Mesendoderm (in vitro differentiated cells): ENCODE measurements at regions not wholly inside any gene's neighbourhood (a gene's known extent, or its start where the extent isn't known, plus 50 kb on each side); places are given as distances from the start of the nearest gene placed in this dataset.

Experiments
- DNase-seq: peaks from one replicate; pipeline ENCODE4 v3.0.0; 2013
- H2AK5ac ChIP-seq: 2 replicates; pipeline ENCODE4 v1.6.1; 2013; ENCODE audit warnings: low read length, inconsistent platforms
- H2BK120ac ChIP-seq: 2 replicates; pipeline ENCODE4 v1.6.1; 2013; ENCODE audit warnings: low read depth, mild to moderate bottlenecking, low read length, moderate library complexity, mixed read lengths
- H2BK15ac ChIP-seq: replicated peaks from 2 replicates; pipeline ENCODE4 v1.6.1; 2013; ENCODE audit warnings: low read depth, mild to moderate bottlenecking, moderate library complexity
- H2BK5ac ChIP-seq: 2 replicates; pipeline ENCODE4 v1.6.1; 2013; ENCODE audit warnings: low read length, inconsistent platforms
- H3K18ac ChIP-seq: 2 replicates; pipeline ENCODE4 v1.6.1; 2013; ENCODE audit warnings: mild to moderate bottlenecking, low read length, mixed read lengths
- H3K23ac ChIP-seq: one replicate; pipeline ENCODE4 v1.6.1; 2013; ENCODE audit warnings: low read length
- H3K27ac ChIP-seq: 2 replicates; pipeline ENCODE4 v1.5.1; 2013; ENCODE audit warnings: low read depth, mild to moderate bottlenecking, inconsistent platforms, low read length, moderate library complexity
- H3K27me3 ChIP-seq: 2 replicates; pipeline ENCODE4 v1.6.1; 2013; ENCODE audit warnings: low read length, control low read depth, mild to moderate bottlenecking, inconsistent platforms; ENCODE audit not compliant: insufficient read depth, poor library complexity
- H3K36me3 ChIP-seq: 2 replicates; pipeline ENCODE4 v1.6.1; 2013; ENCODE audit warnings: low read length, inconsistent platforms; ENCODE audit not compliant: control insufficient read depth, insufficient read depth
- H3K4ac ChIP-seq: one replicate; pipeline ENCODE4 v1.6.1; 2013; ENCODE audit warnings: low read depth, mild to moderate bottlenecking, low read length, moderate library complexity
- H3K4me1 ChIP-seq: 2 replicates; pipeline ENCODE4 v1.6.1; 2013; ENCODE audit warnings: low read depth, low read length, inconsistent platforms; ENCODE audit not compliant: control insufficient read depth
- H3K4me2 ChIP-seq: 2 replicates; pipeline ENCODE4 v1.6.1; 2013; ENCODE audit warnings: low read length
- H3K4me3 ChIP-seq: 2 replicates; pipeline ENCODE4 v1.5.1; 2013; ENCODE audit warnings: mild to moderate bottlenecking, low read length
- H3K56ac ChIP-seq: one replicate; pipeline ENCODE4 v1.6.1; 2013; ENCODE audit warnings: low read length
- H3K79me1 ChIP-seq: 2 replicates; pipeline ENCODE4 v1.6.1; 2013; ENCODE audit warnings: low read length, inconsistent platforms
- H3K79me2 ChIP-seq: 2 replicates; pipeline ENCODE4 v1.6.1; 2013; ENCODE audit warnings: mild to moderate bottlenecking, low read length; ENCODE audit not compliant: control insufficient read depth, insufficient read depth
- H3K9ac ChIP-seq: 2 replicates; pipeline ENCODE4 v1.6.1; 2013; ENCODE audit warnings: low read length, inconsistent platforms
- H4K5ac ChIP-seq: one replicate; pipeline ENCODE4 v1.6.1; 2013; ENCODE audit warnings: low read length
- H4K8ac ChIP-seq: one replicate; pipeline ENCODE4 v1.6.1; 2013; ENCODE audit warnings: low read depth, mild to moderate bottlenecking, control low read depth, low read length, moderate library complexity
- WGBS: extraction: QIAGEN DNeasy Blood & Tissue Kit; methylation state at CpG from one replicate; pipeline ENCODE4 v1.1.7; 2013; ENCODE audit warnings: low lambda C conversion rate, missing lambda C conversion rate; ENCODE audit not compliant: insufficient coverage; ENCODE audit errors: extremely low coverage; 5-methylcytosine and 5-hydroxymethylcytosine counted together

DNA sequence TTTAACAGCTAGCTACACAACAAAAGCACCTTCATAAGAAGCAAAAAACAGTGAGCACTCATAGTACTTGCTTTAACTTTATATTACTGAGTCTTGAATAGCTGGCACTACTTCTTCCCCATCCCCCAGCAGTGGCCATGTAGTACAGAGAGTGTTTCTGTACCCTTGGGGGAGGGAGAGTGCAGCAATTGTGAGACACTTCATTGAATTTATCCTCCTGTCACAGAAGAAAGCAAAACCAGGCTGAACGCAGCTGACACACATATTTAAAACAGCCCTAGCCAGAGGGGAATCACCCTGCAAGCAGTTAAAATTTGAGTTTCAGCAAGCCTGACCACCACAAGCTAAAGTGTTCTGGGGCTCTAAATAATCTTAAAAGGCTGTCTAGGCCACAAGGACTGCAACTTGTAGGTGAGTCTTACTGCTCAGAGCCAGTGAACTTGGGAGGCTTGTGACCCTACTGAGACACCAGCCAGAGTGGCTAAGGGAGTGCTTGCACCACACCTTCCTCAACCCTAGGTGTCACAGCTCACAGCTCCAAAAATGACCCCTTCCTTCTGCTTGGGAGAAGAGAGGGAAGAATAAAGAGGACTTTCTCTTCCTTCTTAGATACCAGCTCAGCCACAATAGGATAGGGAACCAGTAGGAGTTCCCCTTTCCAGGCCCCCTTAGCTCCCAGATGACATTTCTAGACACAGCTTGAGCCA lies 97.7 kb upstream of the MEOX2 start:
- no peak overlapping the region for H3K23ac ChIP-seq
- H3K9ac ChIP-seq: no peak overlapping the region
- no peaks in the 10 kb centered on the region for H3K79me2 ChIP-seq
- no peaks in the 10 kb centered on the region for H3K79me1 ChIP-seq
- no peak overlapping the region for H2BK15ac ChIP-seq
- H2BK5ac ChIP-seq: no peak overlapping the region
- no peak overlapping the region for H3K18ac ChIP-seq
- H4K5ac ChIP-seq: no peak overlapping the region
- no peak overlapping the region for H4K8ac ChIP-seq
- H3K4me3 ChIP-seq: no peak overlapping the region
- no peak overlapping the region for H3K27ac ChIP-seq
- H3K56ac ChIP-seq: no peak overlapping the region
- no peak overlapping the region for H3K4me2 ChIP-seq
- H2AK5ac ChIP-seq: no peak overlapping the region
- no peaks in the 10 kb centered on the region for H3K36me3 ChIP-seq
- H3K4ac ChIP-seq: no peak overlapping the region
- no peaks in the 10 kb centered on the region for H3K27me3 ChIP-seq
- no peaks in the 10 kb centered on the region for H3K4me1 ChIP-seq
- H2BK120ac ChIP-seq: no peak overlapping the region
- peak; percentile 54 for DNase-seq
- WGBS: no CpG with 5 or more reads among the region's 1 CpG

DNA sequence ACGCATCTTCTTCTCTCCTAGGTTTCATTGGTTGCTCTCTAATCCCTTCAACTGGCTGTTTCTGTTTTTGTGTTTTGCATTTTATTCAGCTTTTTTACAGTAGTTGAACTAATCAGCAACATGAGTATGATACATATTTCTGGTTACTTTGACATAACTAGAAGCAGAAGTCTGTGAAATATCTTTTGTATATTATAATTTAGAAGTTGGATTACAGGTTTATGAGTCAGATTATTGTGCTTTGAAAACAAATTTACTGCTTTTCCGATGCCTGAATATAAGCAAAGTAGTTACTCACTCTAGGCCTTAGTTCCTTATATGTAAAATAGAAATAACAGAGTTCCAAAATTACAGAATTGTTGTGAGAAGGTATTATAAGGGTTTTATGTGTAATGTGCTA lies 96.2 kb upstream of the MEOX2 start:
- no peak overlapping the region for H3K23ac ChIP-seq
- H3K79me2 ChIP-seq: no peaks in the 10 kb centered on the region
- no CpG with 5 or more reads among the region's 2 CpGs for WGBS
- no peaks in the 10 kb centered on the region for H3K36me3 ChIP-seq
- H2BK120ac ChIP-seq: no peak overlapping the region
- H3K27ac ChIP-seq: no peak overlapping the region
- no peak overlapping the region for H3K4me3 ChIP-seq
- H3K4ac ChIP-seq: no peak overlapping the region
- no peak overlapping the region for H2BK5ac ChIP-seq
- H3K4me2 ChIP-seq: no peak overlapping the region
- H3K27me3 ChIP-seq: no peaks in the 10 kb centered on the region
- H3K4me1 ChIP-seq: no peaks in the 10 kb centered on the region
- H2BK15ac ChIP-seq: no peak overlapping the region
- no peak overlapping the region for H4K5ac ChIP-seq
- H3K79me1 ChIP-seq: no peaks in the 10 kb centered on the region
- no peak overlapping the region for H3K9ac ChIP-seq
- H3K18ac ChIP-seq: no peak overlapping the region
- no peak overlapping the region for H3K56ac ChIP-seq
- no peak overlapping the region for H2AK5ac ChIP-seq
- no peak overlapping the region for H4K8ac ChIP-seq
- no peak for DNase-seq

DNA sequence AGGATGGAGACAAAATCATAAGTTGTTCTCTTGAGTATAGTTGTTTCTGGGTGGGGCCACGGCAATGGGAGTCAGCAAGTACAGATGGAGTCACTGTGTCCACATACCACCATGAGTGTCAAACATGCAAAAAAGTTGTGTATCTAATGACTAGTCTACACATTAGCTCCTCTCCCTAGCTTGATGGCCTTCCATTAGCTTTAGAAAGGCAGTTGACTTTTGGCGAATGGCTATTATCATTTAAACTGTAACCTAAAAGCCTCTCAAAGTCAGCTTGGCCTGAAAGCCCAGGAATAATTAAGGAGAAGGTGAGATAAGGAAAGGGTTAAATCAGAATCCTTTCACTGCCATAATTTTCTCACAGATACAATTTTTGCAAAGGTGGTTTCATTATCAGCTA lies 95.5 kb upstream of the MEOX2 start:
- Histone ChIP-seq H2BK5ac (no peak overlapping the region), H2AK5ac (no peak overlapping the region), H2BK15ac (no peak overlapping the region), H4K5ac (no peak overlapping the region), H3K56ac (no peak overlapping the region), H3K4me3 (no peak overlapping the region), H3K27me3 (no peaks in the 10 kb centered on the region), H2BK120ac (no peak overlapping the region), H3K4ac (no peak overlapping the region), H3K79me2 (no peaks in the 10 kb centered on the region), H3K27ac (no peak overlapping the region), H3K9ac (no peak overlapping the region), H3K4me1 (no peaks in the 10 kb centered on the region), H4K8ac (no peak overlapping the region), H3K36me3 (no peaks in the 10 kb centered on the region), H3K18ac (no peak overlapping the region), H3K23ac (no peak overlapping the region), H3K4me2 (no peak overlapping the region), H3K79me1 (no peaks in the 10 kb centered on the region)
- DNase-seq: no peak
- WGBS: no CpG with 5 or more reads among the region's 2 CpGs

DNA sequence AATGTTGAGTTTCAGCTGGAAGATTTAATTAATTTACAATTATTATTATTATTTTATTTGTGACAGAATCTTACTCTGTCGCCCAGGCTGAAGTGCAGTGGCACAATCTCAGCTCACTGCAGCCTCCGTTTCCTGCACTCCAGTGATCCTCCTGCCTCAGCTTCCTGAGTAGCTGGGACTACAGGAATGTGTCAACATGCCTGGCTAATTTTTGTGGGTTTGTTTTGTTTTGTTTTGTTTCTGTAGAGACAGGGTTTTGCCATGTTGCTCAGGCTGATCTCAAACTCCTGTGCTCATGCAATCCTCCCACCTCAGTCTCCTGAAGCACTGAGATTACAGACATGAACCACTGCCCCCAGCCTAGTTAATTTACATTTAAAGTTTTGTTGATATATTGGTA lies 93.8 kb upstream of the MEOX2 start:
- Histone ChIP-seq H3K4ac (no peak overlapping the region), H2BK5ac (no peak overlapping the region), H3K4me3 (no peak overlapping the region), H2BK15ac (no peak overlapping the region), H3K4me2 (no peak overlapping the region), H3K27ac (no peak overlapping the region), H2AK5ac (no peak overlapping the region), H3K4me1 (no peaks in the 10 kb centered on the region), H4K5ac (no peak overlapping the region), H3K79me1 (no peaks in the 10 kb centered on the region), H3K23ac (no peak overlapping the region), H3K79me2 (no peaks in the 10 kb centered on the region), H3K27me3 (no peaks in the 10 kb centered on the region), H4K8ac (no peak overlapping the region), H2BK120ac (no peak overlapping the region), H3K18ac (no peak overlapping the region), H3K56ac (no peak overlapping the region), H3K9ac (no peak overlapping the region), H3K36me3 (no peaks in the 10 kb centered on the region)
- no CpG with 5 or more reads among the region's 2 CpGs for WGBS
- DNase-seq: peak; percentile 90

DNA sequence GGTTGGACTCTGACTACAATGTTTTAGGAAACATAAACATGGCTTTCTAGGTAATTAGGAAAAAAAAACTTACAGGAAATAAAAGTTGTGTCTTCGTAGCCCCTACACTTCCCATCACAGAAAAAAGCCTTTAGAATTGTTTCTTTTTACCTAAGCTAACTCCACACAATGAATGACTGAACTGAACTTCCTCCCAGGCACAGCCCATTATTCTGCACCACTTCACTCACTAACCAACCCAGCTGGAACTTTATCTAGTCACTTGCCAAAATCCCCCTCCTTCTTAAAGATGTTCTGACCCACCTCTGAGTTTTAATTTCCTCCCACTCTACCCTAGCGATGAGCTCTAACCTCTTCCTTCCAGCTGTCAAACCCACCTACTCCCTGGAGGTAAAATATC lies 91.7 kb upstream of the MEOX2 start:
- Histone ChIP-seq H3K27ac (no peak overlapping the region), H3K4me2 (no peak overlapping the region), H2AK5ac (no peak overlapping the region), H3K27me3 (no peaks in the 10 kb centered on the region), H3K36me3 (no peaks in the 10 kb centered on the region), H3K4ac (no peak overlapping the region), H4K5ac (no peak overlapping the region), H4K8ac (no peak overlapping the region), H3K56ac (no peak overlapping the region), H2BK120ac (no peak overlapping the region), H3K23ac (no peak overlapping the region), H3K9ac (no peak overlapping the region), H3K18ac (no peak overlapping the region), H3K4me1 (no peaks in the 10 kb centered on the region), H3K4me3 (no peak overlapping the region), H2BK5ac (no peak overlapping the region), H2BK15ac (no peak overlapping the region), H3K79me2 (no peaks in the 10 kb centered on the region), H3K79me1 (no peaks in the 10 kb centered on the region)
- DNase-seq: no peak
- no CpG with 5 or more reads among the region's 2 CpGs for whole genome bisulfite sequencing

DNA sequence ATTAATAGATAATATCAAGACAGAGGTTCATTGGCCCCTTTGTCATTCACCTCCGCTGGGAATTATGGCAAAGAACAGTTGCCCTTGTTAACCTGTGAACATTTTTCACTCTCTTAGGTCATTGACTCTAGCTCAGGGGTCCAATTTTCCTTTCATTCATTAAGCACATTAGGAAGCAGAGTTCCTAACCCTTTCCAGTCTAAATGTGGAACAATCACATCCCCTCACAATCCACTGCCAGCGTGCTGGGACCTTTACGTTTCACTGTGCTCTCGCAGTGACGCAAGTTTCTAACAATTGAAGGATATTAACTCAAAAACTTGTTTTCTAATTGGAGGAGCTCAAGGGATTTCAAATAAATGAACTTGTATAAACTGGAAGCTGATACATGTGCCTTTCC lies 79.3 kb upstream of the MEOX2 start:
- Histone ChIP-seq H2BK5ac (no peak overlapping the region), H3K4me1 (no peaks in the 10 kb centered on the region), H3K79me1 (no peaks in the 10 kb centered on the region), H3K23ac (no peak overlapping the region), H3K27me3 (no peaks in the 10 kb centered on the region), H3K9ac (no peak overlapping the region), H2BK120ac (no peak overlapping the region), H3K56ac (no peak overlapping the region), H3K18ac (no peak overlapping the region), H2AK5ac (no peak overlapping the region), H3K4ac (no peak overlapping the region), H2BK15ac (peak overlapping the region; percentile 14), H3K4me2 (no peak overlapping the region), H3K36me3 (no peaks in the 10 kb centered on the region), H4K8ac (no peak overlapping the region), H4K5ac (no peak overlapping the region), H3K79me2 (no peaks in the 10 kb centered on the region), H3K27ac (no peak overlapping the region), H3K4me3 (no peak overlapping the region)
- DNase-seq: no peak
- WGBS: no CpG with 5 or more reads among the region's 5 CpGs
